H1 (cell line): ENCODE measurements at regions not wholly inside any gene's neighbourhood (a gene's known extent, or its start where the extent isn't known, plus 50 kb on each side); places are given as distances from the start of the nearest gene placed in this dataset.

Experiments
- CTCF ChIA-PET: fragments of 300-600 bp; sonication (Branson Sonifier 250); formaldehyde crosslinking; loops from one replicate; lab custom pipeline; 2021; ENCODE audit not compliant: partially characterized antibody; lab: Charles Lee
- POLR2A ChIA-PET: fragments of 300-600 bp; sonication (Branson Sonifier 250); formaldehyde crosslinking; loops from one replicate; lab custom pipeline; 2021; ENCODE audit warnings: inconsistent platforms; ENCODE audit not compliant: partially characterized antibody; lab: Charles Lee
- DNase-seq, 2 experiments: peaks; one replicate each; pipeline versions ENCODE4 v3.0.0 to v3.0.0-alpha.2; 2010 to 2022; ENCODE audit warnings: low spot score in 2 of 2, low read depth in 1 of 2, mixed read lengths in 1 of 2
- FAIRE-seq: peaks from 2 replicates; lab custom pipeline; 2011; peaks lifted over from hg19 to GRCh38; lab: Jason Lieb, UNC
- H2AFZ ChIP-seq: 2 replicates; pipeline ENCODE4 v1.8.1; 2012; ENCODE audit warnings: low read length, inconsistent platforms
- H2AK5ac ChIP-seq: 2 replicates; pipeline ENCODE4 v1.6.1; 2013; ENCODE audit warnings: low read depth, low read length
- H2BK120ac ChIP-seq: replicated peaks from 2 replicates; pipeline ENCODE3; 2013; ENCODE audit warnings: low read depth, low read length, inconsistent platforms
- H2BK12ac ChIP-seq: 2 replicates; pipeline ENCODE4 v1.6.1; 2013; ENCODE audit warnings: low read depth, low read length
- H2BK15ac ChIP-seq: 2 replicates; pipeline ENCODE4 v1.6.1; 2013; ENCODE audit warnings: low read length
- H2BK20ac ChIP-seq: 2 replicates; pipeline ENCODE4 v1.6.1; 2013; ENCODE audit warnings: low read length
- H2BK5ac ChIP-seq: 2 replicates; pipeline ENCODE4 v1.6.1; 2013; ENCODE audit warnings: low read depth, low read length
- H3K14ac ChIP-seq: 2 replicates; pipeline ENCODE4 v1.6.1; 2013; ENCODE audit warnings: inconsistent platforms; ENCODE audit not compliant: insufficient read length
- H3K18ac ChIP-seq: 2 replicates; pipeline ENCODE4 v1.6.1; 2013; ENCODE audit warnings: low read length; ENCODE audit errors: extremely low read depth
- H3K23ac ChIP-seq: 2 replicates; pipeline ENCODE4 v1.6.1; 2013; ENCODE audit warnings: inconsistent platforms; ENCODE audit not compliant: insufficient read length
- H3K23me2 ChIP-seq: 2 replicates; pipeline ENCODE4 v1.6.1; 2013; ENCODE audit warnings: low read depth, low read length
- H3K27ac ChIP-seq: 2 replicates; pipeline ENCODE4 v1.6.1; 2011; ENCODE audit warnings: low read depth, low read length, inconsistent platforms
- H3K27me3 ChIP-seq, 4 experiments: replicated peaks in 1 of 4; 1 replicate in 1 of 4; 2 replicates in 3 of 4; pipeline versions ENCODE4 v1.6.1 to v1.8.1; 2011 to 2013; ENCODE audit warnings: low read length in 3 of 4, mild to moderate bottlenecking in 3 of 4, inconsistent platforms in 2 of 4, mixed read lengths in 2 of 4, moderate library complexity in 1 of 4; ENCODE audit not compliant: control insufficient read depth in 3 of 4, insufficient read depth in 3 of 4; ENCODE audit errors: extremely low read depth in 1 of 4
- H3K36me3 ChIP-seq, 4 experiments: 2 replicates each; pipeline versions ENCODE4 v1.6.1 to v1.8.1; 2011 to 2013; ENCODE audit warnings: mild to moderate bottlenecking in 4 of 4, low read length in 3 of 4, moderate library complexity in 2 of 4, control low read depth in 1 of 4, inconsistent platforms in 1 of 4; ENCODE audit not compliant: insufficient read depth in 4 of 4, control insufficient read depth in 2 of 4
- H3K4ac ChIP-seq: replicated peaks from 2 replicates; pipeline ENCODE3; 2013; ENCODE audit warnings: low read length, low read depth, mixed read lengths, inconsistent platforms; ENCODE audit not compliant: insufficient read length
- H3K4me1 ChIP-seq, 4 experiments: replicated peaks in 1 of 4; 1 replicate in 1 of 4; 2 replicates in 3 of 4; pipeline versions ENCODE4 v1.6.1 to v1.8.1; 2011 to 2013; ENCODE audit warnings: low read length in 3 of 4, inconsistent platforms in 2 of 4, mixed read lengths in 1 of 4; ENCODE audit not compliant: insufficient read depth in 4 of 4, control insufficient read depth in 3 of 4
- H3K4me2 ChIP-seq, 2 experiments: 2 replicates each; pipeline versions ENCODE4 v1.6.1 to v1.8.1; 2011 to 2013; ENCODE audit warnings: low read depth in 2 of 2, low read length in 2 of 2, control low read depth in 1 of 2, inconsistent platforms in 1 of 2, mild to moderate bottlenecking in 1 of 2; ENCODE audit not compliant: insufficient read depth in 1 of 2
- H3K4me3 ChIP-seq, 4 experiments: fragments of 200-600, 300-600 bp in 1 of 4; sonication (generic), shearing (Covaris generic), sonication (Bioruptor Twin) in 1 of 4; 2 replicates each; pipeline versions ENCODE4 v1.5.1 to v1.8.1; 2011 to 2016; ENCODE audit warnings: low read length in 4 of 4, low read depth in 3 of 4, control low read depth in 2 of 4, inconsistent platforms in 2 of 4, mild to moderate bottlenecking in 2 of 4, mixed read lengths in 1 of 4, moderate library complexity in 1 of 4; ENCODE audit not compliant: insufficient read depth in 2 of 4; ENCODE audit errors: extremely low read depth in 1 of 4
- H3K56ac ChIP-seq: replicated peaks from 2 replicates; pipeline ENCODE3; 2013; ENCODE audit warnings: low read depth, mild to moderate bottlenecking, mixed read lengths, low read length, inconsistent platforms; ENCODE audit not compliant: insufficient read length
- H3K79me1 ChIP-seq: 2 replicates; pipeline ENCODE4 v1.6.1; 2013; ENCODE audit warnings: low read depth, low read length, control low read depth
- H3K79me2 ChIP-seq, 2 experiments: 2 replicates each; pipeline versions ENCODE4 v1.6.1 to v1.8.1; 2012 to 2013; ENCODE audit warnings: low read length in 2 of 2, mild to moderate bottlenecking in 2 of 2, inconsistent platforms in 1 of 2; ENCODE audit not compliant: insufficient read depth in 2 of 2, control insufficient read depth in 1 of 2
- H3K9ac ChIP-seq, 4 experiments: replicated peaks in 1 of 4; 1 replicate in 1 of 4; 2 replicates in 3 of 4; pipeline versions ENCODE4 v1.6.1 to v1.8.1; 2011 to 2013; ENCODE audit warnings: low read depth in 3 of 4, low read length in 3 of 4, control low read depth in 2 of 4, mild to moderate bottlenecking in 2 of 4, moderate library complexity in 2 of 4, inconsistent platforms in 1 of 4; ENCODE audit errors: extremely low read depth in 1 of 4
- H3K9me3 ChIP-seq, 2 experiments: 2 replicates each; pipeline versions ENCODE4 v1.6.1 to v1.8.1; 2012 to 2013; ENCODE audit warnings: mild to moderate bottlenecking in 2 of 2, moderate library complexity in 2 of 2, control low read depth in 1 of 2, inconsistent platforms in 1 of 2, low read depth in 1 of 2, low read length in 1 of 2, mixed read lengths in 1 of 2; ENCODE audit not compliant: insufficient read depth in 2 of 2
- H4K20me1 ChIP-seq, 2 experiments: replicated peaks in 1 of 2; 2 replicates each; pipeline versions ENCODE3 to v1.8.1; 2011 to 2013; ENCODE audit warnings: inconsistent platforms in 2 of 2, low read length in 2 of 2, mild to moderate bottlenecking in 1 of 2; ENCODE audit not compliant: insufficient read depth in 2 of 2, control insufficient read depth in 1 of 2
- H4K5ac ChIP-seq: 2 replicates; pipeline ENCODE4 v1.6.1; 2013; ENCODE audit warnings: low read length, low read depth, mixed read lengths, inconsistent platforms; ENCODE audit not compliant: insufficient read length
- H4K8ac ChIP-seq: 2 replicates; pipeline ENCODE4 v1.8.0; 2013; ENCODE audit warnings: mild to moderate bottlenecking, moderate library complexity, low read length, inconsistent platforms; ENCODE audit not compliant: insufficient read depth; ENCODE audit errors: extremely low read depth
- H4K91ac ChIP-seq: replicated peaks from 2 replicates; pipeline ENCODE3; 2013; ENCODE audit warnings: low read length, mixed read lengths, inconsistent platforms; ENCODE audit not compliant: insufficient read length
- CHD1 ChIP-seq: IDR thresholded peaks from 2 replicates; pipeline ENCODE4 v1.6.1; 2012; ENCODE audit warnings: low read depth, low read length, improper control_type of control experiment
- EGR1 ChIP-seq: IDR thresholded peaks from 2 replicates; pipeline ENCODE4 v1.6.1; 2011; ENCODE audit warnings: low read depth, low read length, borderline replicate concordance
- HDAC6 ChIP-seq: IDR thresholded peaks from one replicate; pipeline ENCODE4 v1.7.1; 2012; ENCODE audit warnings: low read depth, mild to moderate bottlenecking, inconsistent platforms, low read length, moderate library complexity
- KDM5A ChIP-seq: fragments of 200-600 bp; IDR thresholded peaks from 2 replicates; pipeline ENCODE4 v1.7.1; 2012; ENCODE audit warnings: mild to moderate bottlenecking, low read length, inconsistent platforms, mixed read lengths
- WGBS, 2 experiments: shearing (Covaris generic) in 1 of 2; methylation state at CpG; one replicate each; pipeline versions ENCODE4 v1.1.6 to v1.1.7; 2013 to 2015; ENCODE audit warnings: low lambda C conversion rate in 2 of 2, mixed read lengths in 2 of 2, inconsistent platforms in 1 of 2, low coverage in 1 of 2, missing lambda C conversion rate in 1 of 2; ENCODE audit not compliant: insufficient replicate concordance in 2 of 2, insufficient coverage in 1 of 2, insufficient read length in 1 of 2; ENCODE audit errors: extremely low coverage in 1 of 2, missing lambda C conversion rate in 1 of 2; 5-methylcytosine and 5-hydroxymethylcytosine counted together

- CTCF ChIA-PET: no interaction called here
- Histone ChIP-seq H3K23ac (no peak overlapping the region), H3K14ac (no peak overlapping the region), H3K18ac (no peak overlapping the region), H2AK5ac (no peak overlapping the region)
- TF ChIP-seq KDM5A: no peak
- TF ChIP-seq CHD1: no peak
- TF ChIP-seq EGR1: no peak
- TF ChIP-seq HDAC6: no peak
- TF ChIP-seq, all 59 proteins: peak for 0
- H2BK15ac ChIP-seq: no peak overlapping the region
- no peak overlapping the region for H4K8ac ChIP-seq
- no peaks in the 10 kb centered on the region; the same call in 1 of the 2 replicates for H3K79me1 ChIP-seq
- no peak overlapping the region for H3K4me2 ChIP-seq
- no peak overlapping the region for H3K4me3 ChIP-seq
- WGBS, 2 experiments: 87% methylated on average over 1 of the region's 1 CpG; no CpG with 5 or more reads in 1 of the 2 experiments
- no peak overlapping the region for H4K5ac ChIP-seq
- no peak overlapping the region for H2BK5ac ChIP-seq
- DNase-seq (no peak), FAIRE-seq (no peak)
- no peaks in the 10 kb centered on the region for H4K20me1 ChIP-seq
- no peak overlapping the region for H4K91ac ChIP-seq
- no peak overlapping the region for H2BK12ac ChIP-seq
- H3K4ac ChIP-seq: no peak overlapping the region
- no peaks in the 10 kb centered on the region for H3K23me2 ChIP-seq
- no peak overlapping the region for H2BK120ac ChIP-seq
- no peak overlapping the region for H3K56ac ChIP-seq
- no peak overlapping the region for H2AFZ ChIP-seq
- H3K79me2 ChIP-seq: no peaks in the 10 kb centered on the region
- POLR2A ChIA-PET: interaction anchor here (0.7 to 0.9 kb wide), 2 partner anchors 11 to 49 kb away, joined by 3 read pairs; no protein-coding TSS in a partner anchor
- H3K4me1 ChIP-seq: peaks cover 3 to 6% (median 5%) of the 10 kb centered on the region in 4 experiments; a peak in 6 of 7 replicates
- no peaks in the 10 kb centered on the region for H3K9me3 ChIP-seq
- peaks cover 0 to 4% (median 0%) of the 10 kb centered on the region in 4 experiments; a peak in 3 of 8 replicates for H3K36me3 ChIP-seq
- H3K27ac ChIP-seq: no peak overlapping the region
- no peak overlapping the region for H3K9ac ChIP-seq
- H2BK20ac ChIP-seq: no peak overlapping the region
- H3K27me3 ChIP-seq: no peaks in the 10 kb centered on the region
Observed at GRCh38 chr6:22078288-22078687, 218.5 kb downstream of the PRL start.
